ENCODE measurements at regions not wholly inside any gene's neighbourhood (a gene's known extent, or its start where the extent isn't known, plus 50 kb on each side); places are given as distances from the start of the nearest gene placed in this dataset.

DNA sequence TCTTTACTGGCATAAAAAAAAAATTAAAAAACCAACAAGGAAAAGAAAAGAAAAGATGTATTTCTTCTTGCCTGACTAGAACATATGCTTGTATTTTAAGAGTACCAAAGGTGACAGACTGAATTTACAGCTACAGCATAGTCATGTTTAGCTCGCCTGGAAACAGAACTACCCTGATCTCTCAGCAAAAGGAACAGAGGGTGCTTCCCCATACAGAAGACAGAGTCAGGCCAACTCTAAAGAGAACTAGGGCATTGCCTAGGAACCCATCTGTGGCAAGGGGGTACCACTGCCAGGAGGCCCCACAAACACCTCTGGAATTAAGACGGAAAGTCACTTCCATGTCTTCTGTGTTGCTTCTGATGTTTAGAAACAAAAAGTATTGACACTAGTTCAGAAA is 252.1 kb upstream of the STARD13 start:
- ChIA-PET POLR2A (no interaction called here), CTCF (interaction anchor here (1.1 to 1.3 kb wide), 2 partner anchors 11 to 186 kb away, joined by 3 read pairs; no protein-coding TSS in a partner anchor)
- TF ChIP-seq CTCF (IDR thresholded peaks at IDR 0.05; ENCODE audit: control extremely low read depth, extremely low read depth, low read depth, missing control alignments): no peak
- no peak for DNase-seq (ENCODE audit: extremely low spot score)

DNA sequence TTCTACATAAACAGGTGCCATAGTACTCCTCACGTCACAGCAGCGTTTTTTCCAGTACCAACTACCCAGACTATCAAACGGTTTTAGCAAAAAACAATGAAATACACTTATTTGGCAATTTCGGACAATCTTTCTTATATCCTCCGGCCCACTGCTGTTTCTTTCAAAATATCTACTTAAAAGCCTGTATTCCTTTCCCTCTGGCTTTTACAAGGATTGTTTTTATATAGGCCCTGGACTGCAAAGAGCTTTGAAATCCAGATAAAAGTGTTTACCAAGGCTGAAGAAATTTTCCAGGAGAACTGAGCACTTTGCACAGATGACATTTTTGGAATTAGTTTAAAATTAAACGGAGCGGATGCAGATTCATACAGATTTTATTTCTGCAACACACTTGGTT is 255.9 kb upstream of the STARD13 start:
- ChIA-PET POLR2A (no interaction called here), CTCF (interaction anchor here (6.2 kb wide), 1 partner anchor 182 kb away, joined by 58 read pairs; no protein-coding TSS in a partner anchor)
- no peak for TF ChIP-seq CTCF (IDR thresholded peaks at IDR 0.05; ENCODE audit: control extremely low read depth, extremely low read depth, low read depth, missing control alignments)
- no peak for DNase-seq (ENCODE audit: extremely low spot score)

GRCh38 chr13:33541962-33542308 is 256.4 kb upstream of the STARD13 start:
- ChIA-PET POLR2A (no interaction called here), CTCF (interaction anchor here (6.2 kb wide), 1 partner anchor 181 kb away, joined by 58 read pairs; no protein-coding TSS in a partner anchor)
- TF ChIP-seq CTCF (IDR thresholded peaks at IDR 0.05; ENCODE audit: control extremely low read depth, extremely low read depth, low read depth, missing control alignments): no peak
- DNase-seq (ENCODE audit: extremely low spot score): no peak

DNA sequence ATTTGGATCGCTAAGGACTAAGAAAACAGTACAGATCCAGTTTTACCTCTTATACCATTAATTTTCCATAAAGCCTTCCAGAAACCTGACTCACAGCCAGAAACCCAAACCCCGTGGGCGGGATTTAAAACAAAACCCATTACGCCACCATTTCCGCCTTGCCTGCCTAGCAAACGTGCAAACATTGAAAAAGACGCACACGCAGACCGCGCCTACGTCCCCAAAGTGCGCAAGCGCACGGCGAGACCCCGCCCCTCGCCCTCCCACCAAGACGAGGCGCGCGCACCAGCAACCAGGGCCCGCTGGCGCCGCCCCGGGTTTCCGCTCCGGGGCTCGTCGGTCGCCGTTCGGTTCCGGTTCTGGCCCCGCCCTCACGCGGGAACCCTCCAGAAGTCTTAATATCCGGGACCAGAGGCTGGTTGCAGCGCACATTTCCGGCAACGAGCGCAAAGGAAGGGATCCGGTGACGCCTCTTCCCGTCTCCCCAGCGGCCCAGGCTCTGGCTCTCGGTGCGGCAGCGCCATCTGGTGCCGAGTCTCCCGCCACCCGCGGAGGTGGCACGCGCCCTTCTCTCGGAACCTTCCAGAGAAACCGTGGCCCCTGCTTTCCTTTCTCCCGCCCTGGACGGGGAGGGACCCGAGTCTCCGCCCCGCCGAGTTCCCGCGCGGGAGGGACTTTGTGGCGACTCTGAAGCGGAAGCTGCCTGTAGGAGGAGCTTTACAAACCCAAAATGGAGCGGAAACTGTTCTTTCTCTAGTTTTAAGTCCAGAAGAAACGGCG is 256.9 kb upstream of the STARD13 start:
- TF ChIP-seq CTCF (IDR thresholded peaks at IDR 0.05; ENCODE audit: control extremely low read depth, extremely low read depth, low read depth, missing control alignments): peak; percentile 78
- ChIA-PET CTCF (interaction anchor here (0.6 to 6.2 kb wide), 48 partner anchors 9 to 957 kb away, joined by 3 to 58 read pairs (median 4); no protein-coding TSS in a partner anchor), POLR2A (interaction anchor here (0.9 to 1.2 kb wide), 3 partner anchors 137 to 525 kb away, joined by 3 to 6 read pairs (median 3); no protein-coding TSS in a partner anchor)
- peak; percentile 92 for DNase-seq (ENCODE audit: extremely low spot score)

DNA sequence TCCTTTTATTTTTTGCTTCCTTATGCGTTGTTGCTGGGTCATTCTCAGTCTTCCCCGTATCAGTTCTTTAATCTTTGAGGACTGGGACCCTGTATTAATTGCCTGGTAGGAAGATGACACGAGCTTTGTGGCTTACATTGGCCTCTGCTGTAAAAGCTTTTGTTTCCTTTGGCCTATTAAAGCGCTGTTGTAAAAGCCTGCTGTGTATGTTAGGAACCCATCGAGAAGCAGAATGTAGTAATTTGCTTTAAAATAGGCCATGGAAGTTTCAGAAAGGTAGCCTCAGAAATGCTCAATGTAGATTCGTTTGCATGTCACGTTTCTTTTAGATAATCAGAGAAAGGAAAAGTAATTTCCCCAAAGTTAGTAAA is 257.5 kb upstream of the STARD13 start:
- ChIA-PET POLR2A (interaction anchor here (0.9 to 1.2 kb wide), 3 partner anchors 136 to 526 kb away, joined by 3 to 6 read pairs (median 3); no protein-coding TSS in a partner anchor), CTCF (interaction anchor here (0.6 to 6.2 kb wide), 48 partner anchors 9 to 957 kb away, joined by 3 to 58 read pairs (median 4); no protein-coding TSS in a partner anchor)
- no peak for TF ChIP-seq CTCF (IDR thresholded peaks at IDR 0.05; ENCODE audit: control extremely low read depth, extremely low read depth, low read depth, missing control alignments)
- DNase-seq (ENCODE audit: extremely low spot score): no peak

- no peak for DNase-seq (ENCODE audit: extremely low spot score)
- peak; percentile 5 for TF ChIP-seq CTCF (IDR thresholded peaks at IDR 0.05; ENCODE audit: control extremely low read depth, extremely low read depth, low read depth, missing control alignments)
- POLR2A ChIA-PET: interaction anchor here (0.7 to 1.2 kb wide), 3 partner anchors 185 to 1115 kb away, joined by 3 to 6 read pairs (median 4); no protein-coding TSS in a partner anchor
- CTCF ChIA-PET: interaction anchor here (0.8 to 6.2 kb wide), 27 partner anchors 11 to 958 kb away, joined by 3 to 58 read pairs (median 4); no protein-coding TSS in a partner anchor
Observed at GRCh38 chr13:33543631-33544265, 258.2 kb upstream of the STARD13 start.
